HuH-7.5 (cell line): ENCODE measurements at regions not wholly inside any gene's neighbourhood (a gene's known extent, or its start where the extent isn't known, plus 50 kb on each side); places are given as distances from the start of the nearest gene placed in this dataset.
"Not testable (repeated sequence)": the region's sequence is repeated elsewhere in the genome, so short reads cannot be mapped to it uniquely, and the experiment has no call there.

Experiments used
- DNase-seq: peaks from one replicate; pipeline ENCODE4 v3.0.0; 2011; ENCODE audit warnings: low spot score

DNA sequence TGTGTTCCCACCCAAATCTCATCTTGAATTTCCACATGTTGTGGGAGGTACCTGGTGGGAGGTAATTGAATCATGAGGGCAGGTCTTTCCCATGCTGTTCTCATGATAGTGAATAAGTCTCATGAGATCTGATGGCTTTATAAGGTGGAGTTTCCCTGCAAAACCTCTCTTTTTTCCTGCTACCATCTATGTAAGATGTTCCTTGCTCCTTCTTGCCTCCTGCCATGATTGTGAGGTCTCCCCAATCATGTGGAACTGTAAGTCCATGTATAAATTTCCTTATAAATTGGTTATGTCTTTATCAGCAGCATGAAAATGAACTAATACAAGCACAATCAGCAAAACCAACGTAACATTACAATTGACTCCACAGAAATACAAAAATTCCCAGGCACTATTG lies 814.8 kb upstream of the CITED2 start:
- DNase-seq, result not testable (repeated sequence)

DNA sequence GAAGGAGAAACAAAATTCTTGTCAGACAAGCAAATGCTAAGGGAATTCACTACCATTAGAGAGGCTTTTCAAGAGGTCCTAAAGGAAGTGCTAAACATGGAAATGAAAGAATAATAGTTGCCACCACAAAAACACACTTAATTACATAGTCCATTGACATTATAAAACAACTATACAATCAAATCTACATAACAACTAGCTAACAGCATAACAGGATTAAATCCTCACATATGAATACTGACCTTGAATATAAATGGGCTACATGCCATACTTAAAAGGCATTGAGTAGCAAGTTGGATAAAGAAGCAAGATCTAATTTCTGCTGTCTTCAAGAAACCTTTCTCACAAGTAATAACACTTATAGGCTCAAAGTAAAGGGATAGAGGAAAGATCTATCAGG lies 811.5 kb upstream of the CITED2 start:
- no peak for DNase-seq

DNA sequence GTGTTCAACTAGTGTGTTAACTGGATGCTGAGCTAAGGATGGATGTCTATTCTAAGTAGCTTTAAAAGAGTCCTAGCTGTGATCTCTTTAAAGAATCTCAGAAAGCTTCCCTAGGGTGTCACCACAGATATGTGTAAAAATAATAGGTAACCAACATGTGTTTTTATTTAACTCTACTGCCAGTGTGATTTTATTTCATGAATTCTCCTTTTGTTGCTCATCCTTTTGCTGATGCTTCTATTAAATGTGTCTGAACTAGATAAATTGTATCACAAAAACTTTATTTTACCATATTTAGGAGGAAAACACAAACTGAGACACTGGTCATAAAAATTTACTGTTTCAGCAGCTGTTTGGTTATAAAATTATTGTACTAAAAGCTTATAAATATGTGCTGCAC lies 809.4 kb upstream of the CITED2 start:
- no peak for DNase-seq

- no peak for DNase-seq
Measured at GRCh38 chr6:140182821-140183220, 808.4 kb upstream of the CITED2 start.

DNA sequence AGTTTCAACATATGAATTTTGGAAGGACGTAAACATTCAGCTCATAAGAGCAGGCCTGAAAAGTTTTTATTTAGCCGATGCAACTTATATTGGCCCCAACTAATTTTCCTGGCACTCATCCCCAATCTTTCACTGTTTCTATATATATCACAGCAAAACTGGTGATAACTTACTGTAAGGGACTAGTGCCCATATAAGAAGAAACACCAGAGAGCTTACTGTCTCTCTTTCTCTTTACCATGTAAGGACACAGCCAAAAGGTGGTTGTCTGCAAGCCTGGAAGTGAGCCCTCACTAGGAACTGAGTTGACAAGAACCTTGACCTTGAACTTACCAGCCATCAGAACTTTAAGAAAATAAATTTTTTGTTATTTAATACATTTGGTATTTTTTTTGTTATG lies 807.4 kb upstream of the CITED2 start:
- DNase-seq, result no peak

DNA sequence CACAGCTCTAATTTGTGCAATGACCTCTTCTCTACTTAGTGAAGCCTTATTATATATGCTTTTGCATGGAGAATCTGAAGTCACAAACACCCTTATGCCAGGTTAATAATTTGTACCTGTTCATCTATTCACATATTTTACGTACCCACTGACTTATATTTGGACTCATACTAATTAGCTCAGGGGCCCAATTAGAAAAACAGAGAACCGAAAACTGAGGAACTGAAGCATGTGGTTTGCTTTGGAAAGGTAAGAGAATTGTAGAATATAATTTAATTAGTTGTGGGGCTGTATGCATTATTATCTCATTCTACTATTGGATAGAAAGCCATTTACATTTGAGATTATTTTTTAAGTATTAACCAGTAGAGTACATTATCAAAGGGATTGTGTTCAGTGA lies 805.9 kb upstream of the CITED2 start:
- no peak for DNase-seq

DNA sequence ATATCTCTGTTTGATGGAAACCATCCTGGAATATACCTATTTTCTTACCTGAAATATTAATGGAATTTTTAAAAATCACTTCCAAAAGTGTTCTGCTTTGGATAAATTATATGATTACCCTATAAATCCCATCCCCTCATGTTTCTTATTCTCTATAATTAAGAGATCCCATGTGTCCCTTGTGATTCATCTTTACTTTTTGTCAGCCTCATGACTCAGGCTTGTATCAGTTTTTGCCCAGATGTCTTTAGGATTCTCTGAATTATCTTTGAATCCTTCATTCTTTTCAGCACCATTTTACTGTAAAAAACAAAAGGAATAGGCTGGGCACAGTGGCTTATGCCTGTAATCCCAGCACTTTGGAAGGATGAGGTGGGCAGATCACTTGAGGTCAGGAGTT lies 804.5 kb upstream of the CITED2 start:
- DNase-seq, result no peak

DNA sequence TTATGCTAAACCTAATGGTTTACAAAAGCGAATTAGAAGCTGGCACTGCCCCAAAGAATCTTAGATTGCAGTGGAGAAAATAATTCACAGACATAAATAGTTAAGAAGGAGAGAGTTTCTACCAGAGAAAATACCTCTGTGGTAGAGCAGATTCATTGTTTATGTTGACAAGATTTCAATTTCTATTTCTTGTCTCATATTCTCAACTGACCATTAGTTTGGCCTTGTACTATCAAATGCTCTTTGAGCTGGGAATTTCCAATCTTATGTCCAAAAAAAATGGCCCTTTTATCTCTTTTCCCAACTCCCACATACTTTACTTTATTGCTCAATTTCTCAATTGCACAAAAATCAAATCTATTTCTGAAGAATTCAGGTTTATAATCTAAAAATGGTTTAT lies 804.1 kb upstream of the CITED2 start:
- no peak for DNase-seq

DNA sequence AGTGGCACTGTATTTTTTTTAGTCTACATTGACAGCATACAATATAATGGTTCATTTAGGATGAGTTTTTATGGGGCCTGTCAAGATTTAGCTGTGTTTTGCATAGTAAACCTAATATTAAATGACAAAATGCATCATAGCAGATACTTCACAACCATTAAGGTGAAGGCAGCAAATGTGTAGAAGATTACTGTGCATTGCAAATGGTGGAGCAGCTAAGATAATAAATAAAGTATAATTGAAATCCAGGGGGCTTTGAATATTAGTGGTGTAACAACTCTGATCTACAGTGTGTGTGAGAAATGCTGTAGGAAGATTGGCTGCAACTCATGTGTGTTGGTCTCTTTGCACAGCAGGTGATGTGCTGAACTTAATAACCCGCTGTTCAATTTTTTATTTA lies 801.9 kb upstream of the CITED2 start:
- no peak for DNase-seq

GRCh38 chr6:140175486-140175885 lies 801.0 kb upstream of the CITED2 start:
- no peak for DNase-seq

GRCh38 chr6:140174524-140174923 lies 800.1 kb upstream of the CITED2 start:
- DNase-seq, result no peak

DNA sequence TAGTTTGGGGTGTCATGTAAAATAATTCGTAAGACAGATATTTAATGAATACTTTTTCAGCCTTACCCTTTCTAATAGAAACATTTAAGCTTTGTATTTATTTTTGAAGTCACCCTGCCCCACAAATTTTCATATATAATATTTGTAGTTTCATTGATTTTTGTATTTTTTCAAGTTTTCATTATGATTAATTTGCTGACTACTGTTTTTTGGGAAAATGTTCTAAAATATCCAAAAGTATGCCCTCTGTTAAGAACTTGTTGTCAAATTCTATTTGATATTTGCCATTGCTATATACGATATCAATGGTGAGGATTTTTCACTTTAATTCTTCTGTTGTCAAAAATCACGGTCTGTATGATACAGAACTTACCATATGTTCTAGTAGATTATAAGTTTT lies 793.9 kb upstream of the CITED2 start:
- DNase-seq, result no peak

DNA sequence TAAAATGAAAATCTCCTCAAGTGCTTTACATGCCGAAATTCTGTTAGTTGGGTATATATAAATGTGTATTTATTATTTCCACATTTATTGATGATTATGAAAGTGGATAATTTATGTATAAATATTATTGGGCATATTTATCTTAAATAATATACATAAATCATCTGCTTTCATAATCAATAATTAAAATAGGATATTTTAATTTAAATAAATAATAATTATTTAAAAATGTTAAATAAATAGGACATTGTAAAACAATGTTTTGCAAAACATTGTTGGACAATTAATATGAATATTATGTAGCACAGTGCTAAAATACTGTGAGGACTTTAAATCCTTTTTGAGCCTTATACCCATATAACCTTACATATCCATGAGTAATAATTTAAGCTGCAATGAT lies 786.5 kb upstream of the CITED2 start:
- no peak for DNase-seq

DNA sequence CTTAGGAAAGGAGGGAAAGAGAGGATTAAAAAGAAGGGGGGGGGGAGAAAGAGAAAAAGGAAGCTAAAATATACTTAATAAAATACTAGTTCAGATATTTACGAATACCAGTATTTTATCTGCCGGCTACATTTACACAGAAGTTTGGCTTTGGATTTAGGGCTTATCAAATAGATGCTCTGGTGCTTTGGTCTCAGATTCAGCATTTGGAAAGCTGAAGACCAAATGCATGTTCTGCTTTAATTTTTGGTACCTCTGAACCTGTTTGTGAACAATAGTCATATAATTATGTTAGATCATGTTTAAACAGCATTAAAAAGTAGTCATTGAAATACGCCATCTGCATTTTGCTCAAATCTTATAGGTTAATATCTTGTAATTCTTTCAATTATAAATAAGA lies 786.0 kb upstream of the CITED2 start:
- no peak for DNase-seq

DNA sequence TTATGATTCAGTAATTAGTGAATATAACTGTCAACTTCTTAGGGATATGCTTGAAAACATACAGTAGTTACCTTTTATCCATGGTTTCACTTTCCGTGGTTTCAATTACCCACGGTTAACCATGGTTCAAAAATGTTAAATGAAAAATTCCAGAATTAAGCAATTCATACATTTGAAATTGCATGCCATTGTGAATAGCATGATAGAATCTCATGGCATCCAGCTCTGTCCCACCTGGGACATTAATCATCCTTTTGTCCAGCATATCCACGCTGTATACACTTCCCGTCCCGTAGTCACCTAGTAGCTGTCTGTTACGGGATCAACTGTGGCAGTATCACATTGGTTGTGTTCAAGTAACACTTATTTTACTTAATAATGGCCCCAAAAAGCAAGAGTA lies 781.7 kb upstream of the CITED2 start:
- DNase-seq, result no peak

DNA sequence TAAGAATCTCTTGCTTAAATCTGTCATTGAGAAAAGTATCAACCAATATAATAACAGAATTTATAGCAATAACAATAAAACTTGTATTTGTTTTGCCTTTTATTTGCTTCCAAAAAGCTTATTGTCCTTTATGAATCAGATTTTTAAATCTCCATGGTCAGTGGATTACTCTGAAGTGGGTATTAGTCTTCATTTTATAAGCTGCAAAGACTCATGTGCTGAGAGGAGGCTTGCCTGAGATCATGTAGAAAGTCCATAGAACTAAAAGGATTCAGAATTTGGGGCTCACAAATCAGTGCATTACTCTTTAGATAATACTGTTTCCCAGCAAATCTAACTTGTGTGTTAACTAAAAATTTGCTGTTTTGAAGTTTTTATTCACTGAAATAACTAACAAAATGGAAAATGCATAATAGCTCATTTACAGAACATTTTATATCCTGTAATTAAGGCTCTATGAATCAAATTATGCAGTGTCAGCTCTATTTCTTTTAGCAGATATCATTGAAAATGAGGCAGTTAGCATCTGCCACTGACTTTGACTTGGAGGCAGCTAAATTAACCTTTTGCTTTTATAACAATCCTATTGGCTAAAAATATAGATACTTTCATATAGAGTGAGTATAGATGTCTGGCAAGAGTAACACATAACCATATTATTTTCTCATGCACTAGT lies 781.1 kb upstream of the CITED2 start:
- no peak for DNase-seq

GRCh38 chr6:140153703-140154102 lies 779.3 kb upstream of the CITED2 start:
- DNase-seq, result no peak

DNA sequence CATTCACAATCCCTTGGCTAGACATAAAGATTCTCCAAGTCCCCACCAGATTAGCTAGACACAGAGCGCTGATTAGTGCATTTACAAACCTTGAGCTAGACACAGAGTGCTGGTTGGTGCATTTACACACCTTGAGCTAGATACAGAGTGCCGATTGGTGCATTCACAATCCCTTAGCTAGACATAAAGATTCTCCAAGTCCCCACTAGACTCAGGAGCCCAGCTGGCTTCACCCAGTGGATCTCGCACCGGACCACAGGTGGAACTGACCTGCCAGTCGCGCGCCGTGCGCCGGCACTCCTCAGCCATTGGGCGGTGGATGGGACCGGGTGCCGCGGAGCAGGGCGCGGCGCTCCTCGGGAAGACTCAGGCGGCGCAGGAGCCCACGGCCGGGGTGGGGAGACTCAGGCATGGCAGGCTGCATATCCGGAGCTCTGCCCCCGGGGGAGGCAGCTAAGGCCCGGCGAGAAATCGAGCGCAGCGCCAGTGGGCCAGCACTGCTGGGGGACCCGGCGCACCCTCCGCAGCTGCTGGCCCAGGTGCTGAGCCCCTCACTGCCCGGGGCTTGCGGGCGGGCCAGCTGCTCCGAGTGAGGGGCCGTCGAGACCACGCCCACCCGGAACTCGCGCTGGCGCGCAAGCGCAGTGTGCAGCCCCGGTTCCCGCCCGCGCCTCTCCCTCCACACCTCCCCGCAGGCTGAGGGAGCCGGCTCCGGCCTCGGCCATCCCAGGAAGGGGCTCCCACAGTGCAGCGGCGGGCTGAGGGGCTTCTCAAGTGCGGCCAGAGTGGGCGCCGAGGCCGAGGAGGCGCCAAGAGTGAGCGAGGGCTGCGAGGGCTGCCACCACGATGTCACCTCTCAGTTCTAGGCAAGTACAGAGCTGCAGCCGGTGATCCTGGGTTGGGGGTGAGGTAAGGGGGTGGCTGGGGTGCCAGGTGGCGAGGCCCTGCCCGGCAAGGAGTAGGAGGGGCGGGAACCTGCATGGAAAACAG lies 773.7 kb upstream of the CITED2 start:
- not testable (repeated sequence) for DNase-seq

DNA sequence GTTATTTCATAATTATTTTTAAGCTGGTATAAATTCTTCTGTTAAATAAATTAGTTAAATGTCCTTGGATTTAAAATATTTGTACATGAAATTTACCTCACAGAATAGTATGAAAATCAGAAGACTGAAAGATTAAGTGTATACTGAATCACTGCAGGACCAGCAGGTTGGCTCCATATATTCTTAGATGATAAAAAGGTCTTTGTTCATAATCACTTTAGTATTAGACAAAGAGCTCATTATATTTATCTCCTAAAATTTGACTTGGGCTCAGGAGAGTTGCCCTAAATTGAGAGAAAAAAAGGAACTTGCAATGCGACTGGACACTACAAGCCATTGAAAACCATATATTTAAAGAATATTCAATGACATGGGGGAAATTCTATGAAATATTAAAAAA lies 766.4 kb upstream of the CITED2 start:
- DNase-seq, result no peak

GRCh38 chr6:140138311-140139010 lies 764.0 kb upstream of the CITED2 start:
- peak; percentile 17 for DNase-seq

DNA sequence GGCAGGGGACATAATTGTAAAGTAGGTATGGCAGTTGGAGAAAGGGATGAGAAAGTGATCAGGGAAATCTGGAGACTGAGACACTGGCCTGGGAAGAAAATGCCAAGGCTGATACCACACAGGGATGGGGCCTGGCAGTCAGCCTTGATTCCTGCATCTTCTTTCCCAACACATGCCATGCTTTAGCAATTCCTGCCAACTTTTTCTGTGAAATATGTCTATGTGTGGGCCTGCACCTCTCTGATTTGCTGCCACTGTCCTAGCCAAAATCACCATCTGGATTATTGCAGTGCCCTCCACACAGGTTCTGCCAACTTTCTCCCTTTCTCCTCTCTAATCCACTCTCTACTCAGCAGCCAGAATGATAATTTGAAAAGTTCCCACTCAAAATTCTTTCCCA lies 759.8 kb upstream of the CITED2 start:
- no peak for DNase-seq

GRCh38 chr6:140130074-140130473 lies 755.6 kb upstream of the CITED2 start:
- DNase-seq, result no peak

DNA sequence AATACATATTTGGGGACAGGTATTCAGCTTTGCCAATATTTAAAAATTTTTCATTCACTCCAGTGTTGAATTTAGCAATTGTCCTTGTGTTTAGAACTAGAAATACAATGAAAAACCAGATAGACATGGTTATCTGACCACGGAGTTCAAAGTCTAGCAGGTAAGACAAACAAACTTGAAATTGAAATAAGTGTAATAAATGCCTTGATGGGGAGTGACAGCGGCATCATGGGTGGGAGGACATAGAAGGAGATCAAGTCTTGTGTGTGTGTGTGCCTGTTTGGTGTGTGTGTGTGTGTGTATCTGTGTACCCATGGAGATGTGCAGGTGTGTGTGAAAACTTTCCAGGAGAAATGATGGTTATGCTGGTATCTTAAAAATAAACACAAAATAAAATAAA lies 750.0 kb upstream of the CITED2 start:
- DNase-seq, result peak; percentile 33
